Activated CD8-positive, alpha-beta T cell treated with anti-CD3 and anti-CD28 coated beads for 36 hours (primary cell): ENCODE measurements at regions not wholly inside any gene's neighbourhood (a gene's known extent, or its start where the extent isn't known, plus 50 kb on each side); places are given as distances from the start of the nearest gene placed in this dataset.

Experiments used
- ATAC-seq: fragments of 200-7000 bp; cut with Tn5 transposase; one replicate; pipeline ENCODE4 v1.10.0; 2021; ENCODE audit warnings: mild to moderate bottlenecking, moderate library complexity
- CTCF ChIA-PET: fragments of 350-600 bp; sonication (Branson Sonifier 250); formaldehyde crosslinking; loops from one replicate; lab custom pipeline; 2021; ENCODE audit warnings: antibody characterized with exemption; lab: Charles Lee
- POLR2A ChIA-PET: fragments of 350-600 bp; sonication (Branson Sonifier 250); formaldehyde crosslinking; loops from one replicate; lab custom pipeline; 2021; ENCODE audit warnings: antibody characterized with exemption; lab: Charles Lee
- DNase-seq: peaks from one replicate; pipeline ENCODE4 v3.0.0-alpha.2; 2020
- H3K27ac Mint-ChIP-seq: one replicate; pipeline ENCODE4 v1.8.0; 2021; ENCODE audit warnings: mild to moderate bottlenecking, mixed read lengths
- H3K27me3 Mint-ChIP-seq: one replicate; pipeline ENCODE4 v1.8.0; 2021; ENCODE audit warnings: mixed read lengths
- H3K36me3 Mint-ChIP-seq: one replicate; pipeline ENCODE4 v1.8.0; 2021; ENCODE audit warnings: low read depth, mixed read lengths
- H3K4me1 Mint-ChIP-seq: one replicate; pipeline ENCODE4 v1.8.0; 2021; ENCODE audit warnings: low read depth, mixed read lengths
- H3K4me3 Mint-ChIP-seq: one replicate; pipeline ENCODE4 v1.8.0; 2021; ENCODE audit warnings: mild to moderate bottlenecking, moderate library complexity, mixed read lengths
- H3K9me3 Mint-ChIP-seq: one replicate; pipeline ENCODE4 v1.8.0; 2021; ENCODE audit warnings: mixed read lengths
- intact Hi-C: fragments of 100-400 bp; cut with micrococcal nuclease; formaldehyde crosslinking; loops from one replicate; pipeline ENCODE4 v1.10.0; 2022
- TF ChIP-seq, protein P1 (sequence below): fragments of 200-600 bp; IDR thresholded peaks from one replicate; pipeline ENCODE4 v1.8.0; 2022; ENCODE audit warnings: antibody characterized with exemption, mild to moderate bottlenecking

DNA sequence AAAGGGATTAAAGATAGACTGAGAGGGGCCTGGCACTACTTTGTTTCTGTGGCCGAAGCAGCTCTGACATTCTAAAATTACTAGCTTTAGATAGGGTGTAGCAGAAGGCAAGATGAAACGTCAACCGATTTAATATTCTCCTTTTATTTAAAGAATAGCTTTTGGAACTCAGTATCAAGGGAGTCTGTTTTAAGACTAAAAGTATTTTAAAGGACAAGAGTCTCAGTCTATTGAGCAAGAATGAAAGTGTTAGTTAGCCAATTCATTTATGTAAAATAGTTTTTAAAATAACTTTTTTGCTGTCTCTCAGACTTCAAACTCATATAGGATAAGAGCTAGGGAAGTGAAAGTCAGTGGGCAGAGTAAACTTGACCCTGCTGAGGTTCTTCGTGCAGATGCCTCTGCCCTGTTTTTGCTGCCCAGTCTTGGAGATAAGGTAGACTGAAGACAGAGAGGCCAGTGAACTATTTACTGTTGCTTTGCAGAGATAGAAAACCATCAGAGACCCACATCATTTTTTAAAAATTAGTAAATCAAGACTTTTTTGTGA lies 1090.9 kb downstream of the ROBO2 start:
- intact Hi-C loops = no loop called here

DNA sequence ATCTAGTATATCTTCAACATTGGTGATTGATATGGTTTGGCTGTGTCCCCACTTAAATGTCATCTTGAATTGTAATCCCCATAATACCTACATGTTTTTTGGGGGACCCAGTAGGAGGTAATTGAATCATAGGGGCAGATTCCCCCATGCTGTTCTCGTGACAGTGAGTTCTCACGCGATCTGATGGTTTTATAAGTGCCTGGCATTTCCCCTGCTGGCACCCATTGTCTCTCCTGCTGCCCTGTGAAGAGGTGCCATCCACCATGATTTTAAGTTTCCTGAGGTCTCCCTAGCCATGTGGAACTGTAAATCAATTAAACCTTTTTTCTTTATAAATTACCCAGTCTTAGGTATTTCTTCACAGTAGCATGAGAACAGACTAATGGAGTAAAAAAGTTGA lies 1094.6 kb downstream of the ROBO2 start:
- H3K36me3 Mint-ChIP-seq = no peaks in the 10 kb centered on the region
- DNase-seq (no peak), ATAC-seq (no peak)
- no peaks in the 10 kb centered on the region for H3K4me1 Mint-ChIP-seq
- TF ChIP-seq, protein P1, sequence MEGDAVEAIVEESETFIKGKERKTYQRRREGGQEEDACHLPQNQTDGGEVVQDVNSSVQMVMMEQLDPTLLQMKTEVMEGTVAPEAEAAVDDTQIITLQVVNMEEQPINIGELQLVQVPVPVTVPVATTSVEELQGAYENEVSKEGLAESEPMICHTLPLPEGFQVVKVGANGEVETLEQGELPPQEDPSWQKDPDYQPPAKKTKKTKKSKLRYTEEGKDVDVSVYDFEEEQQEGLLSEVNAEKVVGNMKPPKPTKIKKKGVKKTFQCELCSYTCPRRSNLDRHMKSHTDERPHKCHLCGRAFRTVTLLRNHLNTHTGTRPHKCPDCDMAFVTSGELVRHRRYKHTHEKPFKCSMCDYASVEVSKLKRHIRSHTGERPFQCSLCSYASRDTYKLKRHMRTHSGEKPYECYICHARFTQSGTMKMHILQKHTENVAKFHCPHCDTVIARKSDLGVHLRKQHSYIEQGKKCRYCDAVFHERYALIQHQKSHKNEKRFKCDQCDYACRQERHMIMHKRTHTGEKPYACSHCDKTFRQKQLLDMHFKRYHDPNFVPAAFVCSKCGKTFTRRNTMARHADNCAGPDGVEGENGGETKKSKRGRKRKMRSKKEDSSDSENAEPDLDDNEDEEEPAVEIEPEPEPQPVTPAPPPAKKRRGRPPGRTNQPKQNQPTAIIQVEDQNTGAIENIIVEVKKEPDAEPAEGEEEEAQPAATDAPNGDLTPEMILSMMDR = no peak
- ChIA-PET CTCF (no interaction called here), POLR2A (no interaction called here)
- intact Hi-C loops = no loop called here
- H3K27me3 Mint-ChIP-seq = no peaks in the 10 kb centered on the region
- no peak overlapping the region for H3K27ac Mint-ChIP-seq
- H3K4me3 Mint-ChIP-seq = no peak overlapping the region
- H3K9me3 Mint-ChIP-seq = peaks cover 2% of the 10 kb centered on the region

More for the DNA sequence above, 1090.9 kb downstream of the ROBO2 start:
- ChIA-PET CTCF (no interaction called here), POLR2A (no interaction called here)
- no peak for DNase-seq
- no peak for ATAC-seq
- no peak overlapping the region for H3K27ac Mint-ChIP-seq
- no peaks in the 10 kb centered on the region for H3K36me3 Mint-ChIP-seq
- no peaks in the 10 kb centered on the region for H3K4me1 Mint-ChIP-seq
- H3K9me3 Mint-ChIP-seq = peaks cover 5% of the 10 kb centered on the region
- TF ChIP-seq, protein P1 = no peak
- no peak overlapping the region for H3K4me3 Mint-ChIP-seq
- no peaks in the 10 kb centered on the region for H3K27me3 Mint-ChIP-seq

DNA sequence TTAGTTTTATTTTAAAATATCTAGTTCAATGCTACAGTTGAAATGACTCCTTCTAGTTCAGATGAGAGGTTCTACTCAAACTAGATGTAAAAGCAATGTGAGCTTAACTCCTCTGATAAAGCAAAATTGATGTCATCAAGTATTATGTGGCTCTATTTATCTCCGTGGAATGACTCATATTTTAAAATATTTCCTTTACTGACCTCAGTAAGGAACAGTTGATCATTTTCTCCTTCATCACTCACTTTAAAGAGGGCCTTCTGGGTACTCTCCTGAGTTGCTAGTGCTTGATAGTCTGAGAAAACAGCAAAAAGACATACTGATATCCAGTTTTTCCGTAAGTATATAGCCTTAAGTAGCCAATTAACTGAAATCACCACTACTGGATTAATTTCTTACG lies 1099.3 kb downstream of the ROBO2 start:
- intact Hi-C loops = no loop called here
- DNase-seq = no peak
- ATAC-seq = no peak
- Mint-ChIP-seq H3K27ac (no peak overlapping the region), H3K4me1 (no peaks in the 10 kb centered on the region), H3K4me3 (no peak overlapping the region), H3K36me3 (no peaks in the 10 kb centered on the region), H3K9me3 (peaks cover 8% of the 10 kb centered on the region), H3K27me3 (no peaks in the 10 kb centered on the region)
- CTCF ChIA-PET = no interaction called here
- POLR2A ChIA-PET = no interaction called here
- TF ChIP-seq, protein P1 = no peak

DNA sequence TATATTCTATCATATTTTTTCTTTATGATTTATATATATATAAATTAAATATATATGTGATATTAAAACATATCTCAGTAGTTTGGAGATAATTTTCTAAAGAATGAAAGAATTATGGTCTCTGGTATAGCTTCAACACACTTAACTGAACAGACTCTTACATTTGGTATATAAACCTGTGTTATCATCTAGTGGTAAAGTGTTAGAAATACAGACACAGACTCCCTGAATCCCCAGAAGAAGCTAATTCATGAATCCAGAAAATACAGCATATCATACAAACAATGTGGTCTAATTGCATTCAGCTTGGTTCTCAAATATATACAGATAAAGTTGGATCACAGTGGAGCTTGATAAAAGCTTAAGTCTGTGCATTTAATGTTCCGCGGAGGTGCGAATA lies 1100.4 kb downstream of the ROBO2 start:
- peaks cover 11% of the 10 kb centered on the region for H3K9me3 Mint-ChIP-seq
- intact Hi-C loops = no loop called here
- H3K36me3 Mint-ChIP-seq = no peaks in the 10 kb centered on the region
- H3K27ac Mint-ChIP-seq = no peak overlapping the region
- no peaks in the 10 kb centered on the region for H3K27me3 Mint-ChIP-seq
- no peak for ATAC-seq
- CTCF ChIA-PET = no interaction called here
- POLR2A ChIA-PET = no interaction called here
- TF ChIP-seq, protein P1 = no peak
- H3K4me3 Mint-ChIP-seq = no peak overlapping the region
- no peak for DNase-seq
- H3K4me1 Mint-ChIP-seq = no peaks in the 10 kb centered on the region

DNA sequence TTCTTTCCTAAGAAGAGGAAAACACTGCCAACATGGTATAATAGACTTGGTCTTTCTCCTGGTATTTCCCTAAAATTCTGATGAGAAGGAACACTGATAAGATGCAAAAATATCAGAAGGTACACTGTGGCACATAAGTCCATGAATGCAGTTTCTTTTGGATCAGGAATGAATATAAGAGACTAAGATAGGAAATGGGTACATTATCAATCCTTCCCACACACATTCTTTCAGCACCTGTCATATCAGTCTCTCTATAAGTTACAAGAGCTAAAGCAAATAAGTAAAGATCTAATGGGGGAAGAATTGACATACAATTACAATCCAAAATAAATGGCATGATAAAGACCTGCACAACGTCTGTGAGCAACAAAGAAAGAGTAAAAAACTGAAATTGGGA lies 1101.0 kb downstream of the ROBO2 start:
- ChIA-PET POLR2A (no interaction called here), CTCF (no interaction called here)
- Mint-ChIP-seq H3K4me3 (no peak overlapping the region), H3K4me1 (no peaks in the 10 kb centered on the region), H3K27ac (no peak overlapping the region), H3K9me3 (peaks cover 15% of the 10 kb centered on the region), H3K36me3 (no peaks in the 10 kb centered on the region), H3K27me3 (no peaks in the 10 kb centered on the region)
- no peak for DNase-seq
- TF ChIP-seq, protein P1 = no peak
- ATAC-seq = no peak
- intact Hi-C loops = no loop called here
